Epithelial cell of proximal tubule (primary cell): ENCODE measurements at regions not wholly inside any gene's neighbourhood (a gene's known extent, or its start where the extent isn't known, plus 50 kb on each side); places are given as distances from the start of the nearest gene placed in this dataset.

Experiments used
- DNase-seq: peaks from one replicate; pipeline ENCODE4 v3.0.0-alpha.2; 2011; ENCODE audit warnings: low read depth
- H3K4me3 ChIP-seq: 2 replicates; pipeline ENCODE4 v1.5.1; 2011; ENCODE audit warnings: low read depth, mild to moderate bottlenecking, low read length
- TF ChIP-seq, protein P1 (sequence below): conservative IDR thresholded peaks from 2 replicates; pipeline ENCODE4 v1.5.1; 2012; ENCODE audit warnings: low read depth, mild to moderate bottlenecking, low read length

DNA sequence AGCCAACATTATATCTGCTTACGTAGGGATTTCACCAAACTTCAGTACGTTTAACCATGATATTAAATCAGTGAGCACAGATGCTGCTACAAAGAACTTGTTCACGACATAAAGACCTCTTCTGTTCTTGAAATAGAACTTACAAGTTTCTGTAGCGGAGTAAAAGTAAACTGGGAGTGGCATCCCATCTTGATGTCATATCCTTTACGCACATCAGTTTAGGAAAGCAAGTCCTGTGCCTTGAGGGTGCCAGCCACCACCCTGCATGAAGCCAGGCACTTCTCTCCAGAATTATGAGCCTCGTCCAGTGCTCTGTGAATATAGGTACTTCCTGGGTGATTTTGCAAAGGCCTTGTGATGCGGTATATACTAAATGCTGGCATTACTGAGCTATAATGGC is 122.6 kb downstream of the BTBD3 start:
- DNase-seq = no peak
- no peak overlapping the region for H3K4me3 ChIP-seq
- TF ChIP-seq, protein P1, sequence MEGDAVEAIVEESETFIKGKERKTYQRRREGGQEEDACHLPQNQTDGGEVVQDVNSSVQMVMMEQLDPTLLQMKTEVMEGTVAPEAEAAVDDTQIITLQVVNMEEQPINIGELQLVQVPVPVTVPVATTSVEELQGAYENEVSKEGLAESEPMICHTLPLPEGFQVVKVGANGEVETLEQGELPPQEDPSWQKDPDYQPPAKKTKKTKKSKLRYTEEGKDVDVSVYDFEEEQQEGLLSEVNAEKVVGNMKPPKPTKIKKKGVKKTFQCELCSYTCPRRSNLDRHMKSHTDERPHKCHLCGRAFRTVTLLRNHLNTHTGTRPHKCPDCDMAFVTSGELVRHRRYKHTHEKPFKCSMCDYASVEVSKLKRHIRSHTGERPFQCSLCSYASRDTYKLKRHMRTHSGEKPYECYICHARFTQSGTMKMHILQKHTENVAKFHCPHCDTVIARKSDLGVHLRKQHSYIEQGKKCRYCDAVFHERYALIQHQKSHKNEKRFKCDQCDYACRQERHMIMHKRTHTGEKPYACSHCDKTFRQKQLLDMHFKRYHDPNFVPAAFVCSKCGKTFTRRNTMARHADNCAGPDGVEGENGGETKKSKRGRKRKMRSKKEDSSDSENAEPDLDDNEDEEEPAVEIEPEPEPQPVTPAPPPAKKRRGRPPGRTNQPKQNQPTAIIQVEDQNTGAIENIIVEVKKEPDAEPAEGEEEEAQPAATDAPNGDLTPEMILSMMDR = no peak

DNA sequence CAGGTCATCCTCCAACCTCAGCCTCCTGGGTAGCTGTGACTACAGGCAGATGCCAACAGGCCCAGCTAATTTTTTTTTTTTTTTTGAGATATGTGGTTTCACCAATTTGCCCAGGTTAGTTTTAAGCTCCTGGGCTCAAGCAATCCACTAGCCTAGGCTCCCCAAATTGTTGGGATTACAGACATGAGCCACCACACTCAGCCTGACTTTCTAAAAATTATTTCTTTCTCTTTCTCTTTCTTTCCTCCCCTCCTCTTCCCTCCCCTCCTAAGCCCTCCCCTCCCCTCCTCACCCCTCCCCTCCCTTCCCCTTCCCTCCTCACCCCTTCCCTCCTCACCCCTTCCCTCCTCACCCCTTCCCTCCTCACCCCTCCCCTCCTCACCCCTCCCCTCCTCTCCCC is 127.3 kb downstream of the BTBD3 start:
- TF ChIP-seq, protein P1 = no peak
- DNase-seq = no peak
- H3K4me3 ChIP-seq = no peak overlapping the region

- no peak overlapping the region for H3K4me3 ChIP-seq
- DNase-seq = no peak
- TF ChIP-seq, protein P1 = no peak
These were observed 130.2 kb downstream of the BTBD3 start for GRCh38 chr20:12047838-12048432.

GRCh38 chr20:12049125-12049524 is 131.4 kb downstream of the BTBD3 start:
- no peak for DNase-seq
- H3K4me3 ChIP-seq = no peak overlapping the region
- TF ChIP-seq, protein P1 = no peak

- TF ChIP-seq, protein P1 = no peak
- H3K4me3 ChIP-seq = no peak overlapping the region
- no peak for DNase-seq
These were observed 133.8 kb downstream of the BTBD3 start for GRCh38 chr20:12051206-12052163.

GRCh38 chr20:12053353-12053752 is 135.7 kb downstream of the BTBD3 start:
- TF ChIP-seq, protein P1 = no peak
- DNase-seq = no peak
- no peak overlapping the region for H3K4me3 ChIP-seq
